ENCODE measurements at regions not wholly inside any gene's neighbourhood (a gene's known extent, or its start where the extent isn't known, plus 50 kb on each side); places are given as distances from the start of the nearest gene placed in this dataset.
"Not testable (repeated sequence)": the region's sequence is repeated elsewhere in the genome, so short reads cannot be mapped to it uniquely, and the experiment has no call there.

DNA sequence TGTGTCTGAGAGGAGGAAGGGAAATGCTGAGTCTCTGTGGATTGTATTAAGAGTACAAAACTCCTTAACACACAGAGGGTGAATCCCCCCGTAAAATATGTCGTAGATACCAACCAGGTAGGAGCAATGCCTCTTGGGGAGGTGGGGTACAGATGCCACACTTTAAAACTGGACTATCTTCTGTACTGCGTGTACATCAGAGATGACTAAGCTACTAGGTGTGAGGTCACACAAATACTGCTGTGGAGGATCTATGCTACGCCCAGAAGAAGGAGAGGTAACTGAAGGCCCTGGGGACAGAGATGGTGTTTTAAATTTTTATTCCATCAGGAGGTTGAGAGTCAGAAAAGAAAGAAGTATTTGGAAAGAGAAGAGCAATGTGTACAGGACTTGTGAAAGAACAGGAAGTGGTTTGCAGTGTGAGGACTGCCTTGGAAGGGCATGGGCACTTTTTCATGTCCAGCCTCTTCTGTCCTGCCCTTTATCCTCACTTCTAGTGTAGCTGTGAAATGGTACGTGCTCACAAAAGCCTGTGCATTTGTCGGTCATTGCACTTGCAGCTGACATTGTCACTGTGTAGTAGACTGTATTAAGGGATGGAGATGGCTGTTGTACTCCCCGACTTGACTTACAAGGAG, 287.8 kb upstream of the CHRM3 start:
- no peak overlapping the region for H3K4me3 ChIP-seq (ENCODE audit: insufficient read depth, low read length)
- H2AFZ ChIP-seq (ENCODE audit: low read length), result no peak overlapping the region
- no peak overlapping the region for H3K4me2 ChIP-seq (ENCODE audit: insufficient read depth, low read length)
- H3K4me1 ChIP-seq (ENCODE audit: insufficient read depth, low read length), result no peaks in the 10 kb centered on the region
- H3K36me3 ChIP-seq (ENCODE audit: insufficient read depth, low read length), result no peaks in the 10 kb centered on the region
- H3K79me2 ChIP-seq (ENCODE audit: insufficient read depth, low read length), result no peaks in the 10 kb centered on the region
- no peaks in the 10 kb centered on the region for H3K27me3 ChIP-seq (ENCODE audit: insufficient read depth, low read length)
- TF ChIP-seq, protein P1, sequence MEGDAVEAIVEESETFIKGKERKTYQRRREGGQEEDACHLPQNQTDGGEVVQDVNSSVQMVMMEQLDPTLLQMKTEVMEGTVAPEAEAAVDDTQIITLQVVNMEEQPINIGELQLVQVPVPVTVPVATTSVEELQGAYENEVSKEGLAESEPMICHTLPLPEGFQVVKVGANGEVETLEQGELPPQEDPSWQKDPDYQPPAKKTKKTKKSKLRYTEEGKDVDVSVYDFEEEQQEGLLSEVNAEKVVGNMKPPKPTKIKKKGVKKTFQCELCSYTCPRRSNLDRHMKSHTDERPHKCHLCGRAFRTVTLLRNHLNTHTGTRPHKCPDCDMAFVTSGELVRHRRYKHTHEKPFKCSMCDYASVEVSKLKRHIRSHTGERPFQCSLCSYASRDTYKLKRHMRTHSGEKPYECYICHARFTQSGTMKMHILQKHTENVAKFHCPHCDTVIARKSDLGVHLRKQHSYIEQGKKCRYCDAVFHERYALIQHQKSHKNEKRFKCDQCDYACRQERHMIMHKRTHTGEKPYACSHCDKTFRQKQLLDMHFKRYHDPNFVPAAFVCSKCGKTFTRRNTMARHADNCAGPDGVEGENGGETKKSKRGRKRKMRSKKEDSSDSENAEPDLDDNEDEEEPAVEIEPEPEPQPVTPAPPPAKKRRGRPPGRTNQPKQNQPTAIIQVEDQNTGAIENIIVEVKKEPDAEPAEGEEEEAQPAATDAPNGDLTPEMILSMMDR (IDR thresholded peaks at IDR 0.05; ENCODE audit: extremely low read depth, low read depth, low read length), result no peak
- DNase-seq (ENCODE audit: insufficient read length, low spot score, missing footprints), result no peak
- no peak overlapping the region for H3K27ac ChIP-seq (ENCODE audit: low read depth, low read length)
- H3K9me3 ChIP-seq (ENCODE audit: low read depth, low read length), result peaks cover 4% of the 10 kb centered on the region
- H4K20me1 ChIP-seq (ENCODE audit: insufficient read depth, low read length), result no peaks in the 10 kb centered on the region

DNA sequence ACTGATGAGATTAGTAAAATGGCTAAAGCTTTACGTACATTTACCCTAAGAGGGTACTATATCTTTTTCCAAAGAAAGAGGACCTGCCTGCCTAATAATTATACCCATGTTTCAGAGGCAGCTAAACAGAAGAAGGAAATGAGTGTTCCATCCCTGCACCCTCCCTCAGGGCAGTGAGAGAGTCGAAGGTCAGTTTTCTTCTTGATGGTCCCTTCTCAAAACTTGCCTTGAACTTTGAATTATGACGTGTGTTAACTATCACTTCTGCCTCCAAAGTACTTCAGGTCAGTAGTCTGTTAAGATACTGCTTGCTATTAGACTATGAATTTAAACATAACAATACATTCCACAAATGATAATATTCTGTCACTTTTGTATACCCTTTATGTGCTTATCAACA, 294.8 kb upstream of the CHRM3 start:
- Histone ChIP-seq H3K4me3 (ENCODE audit: insufficient read depth, low read length) (no peak overlapping the region), H2AFZ (ENCODE audit: low read length) (no peak overlapping the region), H3K9me3 (ENCODE audit: low read depth, low read length) (peaks cover 4% of the 10 kb centered on the region), H3K79me2 (ENCODE audit: insufficient read depth, low read length) (no peaks in the 10 kb centered on the region), H3K4me1 (ENCODE audit: insufficient read depth, low read length) (no peaks in the 10 kb centered on the region), H3K36me3 (ENCODE audit: insufficient read depth, low read length) (no peaks in the 10 kb centered on the region), H3K27ac (ENCODE audit: low read depth, low read length) (no peak overlapping the region), H3K4me2 (ENCODE audit: insufficient read depth, low read length) (no peak overlapping the region), H3K27me3 (ENCODE audit: insufficient read depth, low read length) (no peaks in the 10 kb centered on the region), H4K20me1 (ENCODE audit: insufficient read depth, low read length) (no peaks in the 10 kb centered on the region)
- no peak for DNase-seq (ENCODE audit: insufficient read length, low spot score, missing footprints)
- TF ChIP-seq, protein P1 (IDR thresholded peaks at IDR 0.05; ENCODE audit: extremely low read depth, low read depth, low read length), result no peak

DNA sequence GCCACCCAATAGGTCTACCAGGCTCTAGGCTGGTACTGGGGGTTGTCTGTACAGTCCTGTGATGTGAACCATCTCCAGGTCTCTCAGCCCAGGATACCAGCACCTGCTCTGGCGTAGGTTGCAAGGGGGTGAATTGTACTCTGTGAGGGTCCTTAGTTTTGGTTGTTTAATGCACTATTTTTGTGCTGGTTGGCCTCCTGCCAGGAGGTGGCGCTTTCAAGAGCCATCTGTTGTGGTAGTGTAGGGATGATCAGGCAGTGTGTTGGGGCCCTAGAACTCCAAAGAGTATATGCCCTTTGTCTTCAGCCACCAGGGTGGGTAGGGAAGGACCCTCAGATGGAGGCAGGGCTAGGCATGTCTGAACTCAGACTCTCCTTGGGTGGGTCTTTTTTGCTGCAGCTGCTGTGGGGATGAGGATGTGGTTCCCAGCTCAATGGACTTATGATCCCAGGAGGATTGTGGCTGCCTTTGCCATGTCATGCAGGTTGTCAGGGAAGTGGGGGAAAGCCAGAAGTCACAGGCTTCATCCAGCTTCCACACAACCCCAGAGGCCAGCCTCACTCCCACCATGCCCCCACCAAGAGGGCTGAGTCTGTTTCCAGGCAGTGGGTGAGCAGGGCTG, 301.8 kb upstream of the CHRM3 start:
- Histone ChIP-seq H4K20me1 (ENCODE audit: insufficient read depth, low read length) (no peaks in the 10 kb centered on the region), H3K27me3 (ENCODE audit: insufficient read depth, low read length) (no peaks in the 10 kb centered on the region), H3K27ac (ENCODE audit: low read depth, low read length) (no peak overlapping the region), H3K4me2 (ENCODE audit: insufficient read depth, low read length) (no peak overlapping the region), H2AFZ (ENCODE audit: low read length) (no peak overlapping the region), H3K4me1 (ENCODE audit: insufficient read depth, low read length) (no peaks in the 10 kb centered on the region), H3K9me3 (ENCODE audit: low read depth, low read length) (no peaks in the 10 kb centered on the region), H3K36me3 (ENCODE audit: insufficient read depth, low read length) (no peaks in the 10 kb centered on the region), H3K4me3 (ENCODE audit: insufficient read depth, low read length) (no peak overlapping the region), H3K79me2 (ENCODE audit: insufficient read depth, low read length) (no peaks in the 10 kb centered on the region)
- TF ChIP-seq, protein P1 (IDR thresholded peaks at IDR 0.05; ENCODE audit: extremely low read depth, low read depth, low read length), result no peak
- no peak for DNase-seq (ENCODE audit: insufficient read length, low spot score, missing footprints)

DNA sequence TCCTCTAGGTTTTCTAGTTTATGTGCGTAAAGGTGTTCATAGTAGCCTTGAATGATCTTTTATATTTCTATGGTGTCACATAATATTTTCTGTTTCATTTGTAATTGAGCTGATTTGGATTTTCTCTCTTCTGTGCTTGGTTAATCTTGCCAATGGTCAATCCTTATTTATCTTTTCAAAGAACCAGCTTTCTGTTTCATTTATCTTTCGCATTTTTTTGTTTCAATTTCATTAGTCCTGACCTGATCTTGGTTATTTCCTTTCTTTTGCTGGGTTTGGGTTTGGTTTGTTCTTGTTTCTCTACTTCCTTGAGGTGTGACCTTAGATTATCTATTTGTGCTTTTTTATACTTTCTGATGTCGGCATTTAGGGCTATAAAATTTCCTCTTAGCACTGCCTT, 304.4 kb upstream of the CHRM3 start:
- DNase-seq (ENCODE audit: insufficient read length, low spot score, missing footprints); H3K4me3 ChIP-seq (ENCODE audit: insufficient read depth, low read length); H3K4me1 ChIP-seq (ENCODE audit: insufficient read depth, low read length); H3K36me3 ChIP-seq (ENCODE audit: insufficient read depth, low read length); H3K27me3 ChIP-seq (ENCODE audit: insufficient read depth, low read length); H2AFZ ChIP-seq (ENCODE audit: low read length); H4K20me1 ChIP-seq (ENCODE audit: insufficient read depth, low read length); H3K79me2 ChIP-seq (ENCODE audit: insufficient read depth, low read length); H3K4me2 ChIP-seq (ENCODE audit: insufficient read depth, low read length); H3K9me3 ChIP-seq (ENCODE audit: low read depth, low read length); H3K27ac ChIP-seq (ENCODE audit: low read depth, low read length): not testable (repeated sequence)
